ENCODE measurements at regions not wholly inside any gene's neighbourhood (a gene's known extent, or its start where the extent isn't known, plus 50 kb on each side); places are given as distances from the start of the nearest gene placed in this dataset.
"Not testable (repeated sequence)": the region's sequence is repeated elsewhere in the genome, so short reads cannot be mapped to it uniquely, and the experiment has no call there.

GRCh38 chr14:38973083-38973700 is 129.8 kb downstream of the SEC23A start:
- no peak for DNase-seq

- DNase-seq, result no peak
These were observed 130.5 kb downstream of the SEC23A start for GRCh38 chr14:38972511-38972910.

- DNase-seq, result no peak
These were observed 131.6 kb downstream of the SEC23A start for GRCh38 chr14:38971258-38971921.

GRCh38 chr14:38964630-38965029 is 138.4 kb downstream of the SEC23A start:
- DNase-seq, result no peak

- no peak for DNase-seq
These were observed 142.0 kb downstream of the SEC23A start for GRCh38 chr14:38960946-38961531.

- DNase-seq, result no peak
These were observed 144.0 kb downstream of the SEC23A start for GRCh38 chr14:38959021-38959420.

- no peak for DNase-seq
These were observed 144.4 kb downstream of the SEC23A start for GRCh38 chr14:38958589-38958988.

GRCh38 chr14:38951451-38951850 is 151.6 kb downstream of the SEC23A start:
- no peak for DNase-seq

GRCh38 chr14:38950676-38951075 is 152.4 kb downstream of the SEC23A start:
- DNase-seq, result no peak

- DNase-seq, result no peak
These were observed 154.5 kb downstream of the SEC23A start for GRCh38 chr14:38948576-38948975.

GRCh38 chr14:38948171-38948570 is 154.9 kb downstream of the SEC23A start:
- DNase-seq, result no peak

- no peak for DNase-seq
These were observed 155.7 kb downstream of the SEC23A start for GRCh38 chr14:38947343-38947742.

- no peak for DNase-seq
These were observed 158.3 kb downstream of the SEC23A start for GRCh38 chr14:38944691-38945090.

- DNase-seq, result no peak
These were observed 161.5 kb downstream of the SEC23A start for GRCh38 chr14:38941488-38941887.

GRCh38 chr14:38932653-38933000 is 170.4 kb downstream of the SEC23A start:
- DNase-seq, result not testable (repeated sequence)

GRCh38 chr14:38931969-38932652 is 170.9 kb downstream of the SEC23A start:
- DNase-seq, result no peak

GRCh38 chr14:38930898-38931297 is 172.1 kb downstream of the SEC23A start:
- DNase-seq, result no peak

- DNase-seq, result no peak
These were observed 173.0 kb downstream of the SEC23A start for GRCh38 chr14:38930022-38930421.

GRCh38 chr14:38929416-38929815 is 173.6 kb downstream of the SEC23A start:
- no peak for DNase-seq

- DNase-seq, result not testable (repeated sequence)
These were observed 181.1 kb downstream of the SEC23A start for GRCh38 chr14:38921893-38922292.

GRCh38 chr14:38915125-38915524 is 187.9 kb downstream of the SEC23A start:
- no peak for DNase-seq

GRCh38 chr14:38910092-38910491 is 192.9 kb downstream of the SEC23A start:
- no peak for DNase-seq

GRCh38 chr14:38904959-38905358 is 198.1 kb downstream of the SEC23A start:
- DNase-seq, result no peak

GRCh38 chr14:38901791-38902190 is 201.2 kb downstream of the SEC23A start:
- no peak for DNase-seq
